HG03039 (cell line): ENCODE measurements at regions not wholly inside any gene's neighbourhood (a gene's known extent, or its start where the extent isn't known, plus 50 kb on each side); places are given as distances from the start of the nearest gene placed in this dataset.
A peak's percentile ranks its signal among the peaks of the same experiment; 100 is the strongest.
"Not testable (repeated sequence)": the region's sequence is repeated elsewhere in the genome, so short reads cannot be mapped to it uniquely, and the experiment has no call there.

Experiments used
- ATAC-seq: cut with Tn5 transposase; IDR thresholded peaks from one replicate; pipeline ENCODE4 v1.9.1; 2021; ENCODE audit warnings: mild to moderate bottlenecking, moderate library complexity; ENCODE audit not compliant: unreplicated experiment

DNA sequence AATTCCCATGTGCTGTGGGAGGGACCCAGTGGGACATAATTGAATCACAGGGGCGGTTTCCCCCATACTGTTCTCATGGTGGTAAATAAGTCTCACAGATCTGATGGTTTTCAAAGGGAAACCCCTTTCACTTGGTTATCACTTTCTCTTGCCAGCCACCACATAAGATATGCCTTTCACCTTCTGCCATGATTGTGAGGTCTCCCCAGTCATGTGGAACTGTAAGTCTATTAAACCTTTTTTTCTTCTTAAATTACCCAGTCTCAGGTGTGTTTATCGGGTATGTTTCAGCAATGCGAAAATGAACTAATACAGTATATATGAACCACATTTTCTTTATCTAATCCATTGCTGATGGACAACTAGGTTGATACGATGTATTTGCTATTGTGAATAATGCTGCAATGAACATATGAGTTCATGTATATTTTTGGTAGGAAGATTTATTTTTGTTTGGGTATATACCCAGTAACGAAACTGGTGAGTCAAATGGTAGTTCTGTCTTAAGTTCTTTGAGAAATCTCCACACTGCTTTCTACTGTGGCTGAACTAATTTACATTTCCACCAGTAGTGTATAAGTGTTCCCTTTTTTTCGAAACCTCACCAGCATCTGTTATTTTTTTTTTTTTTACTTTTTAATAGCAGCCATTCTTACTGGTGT lies 70.0 kb upstream of the HGF start:
- peak; percentile 94 for ATAC-seq

DNA sequence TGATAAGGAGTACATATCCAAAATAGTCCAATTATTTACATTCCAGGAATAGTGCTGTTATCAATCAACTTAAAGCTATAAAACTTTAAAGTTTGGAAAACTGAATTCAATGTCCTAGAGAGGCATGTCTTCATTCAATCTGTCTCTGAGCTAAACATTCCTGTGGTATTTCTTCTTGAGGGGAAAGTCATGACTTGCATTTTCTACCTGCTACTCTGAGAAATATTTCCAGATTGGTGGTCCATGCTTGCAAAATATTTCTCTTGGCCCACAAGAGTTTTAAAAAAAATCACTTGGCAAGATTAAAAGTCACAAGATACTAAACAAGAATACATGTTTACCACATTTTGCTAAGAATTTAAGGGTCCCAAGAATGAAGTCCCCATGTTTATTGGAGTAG lies 63.6 kb upstream of the HGF start:
- ATAC-seq, result no peak

DNA sequence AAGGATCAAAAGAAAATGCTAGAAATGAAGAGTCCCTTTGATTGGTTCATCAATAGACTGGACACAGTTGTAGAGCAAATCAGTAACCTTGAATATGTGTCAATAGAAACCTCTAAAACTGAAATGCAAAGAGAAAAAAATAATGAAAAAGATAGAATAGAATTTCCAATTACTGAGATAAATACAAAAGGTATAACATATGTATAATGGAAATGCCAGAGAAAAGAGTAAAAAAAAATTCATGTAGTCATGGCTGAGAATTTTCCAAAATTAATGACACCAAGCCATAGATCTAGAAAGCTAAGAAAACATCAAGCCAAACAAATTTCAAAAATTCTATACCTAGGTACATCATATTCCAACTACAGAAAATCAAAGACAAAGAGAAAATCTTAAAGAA lies 62.0 kb upstream of the HGF start:
- no peak for ATAC-seq

DNA sequence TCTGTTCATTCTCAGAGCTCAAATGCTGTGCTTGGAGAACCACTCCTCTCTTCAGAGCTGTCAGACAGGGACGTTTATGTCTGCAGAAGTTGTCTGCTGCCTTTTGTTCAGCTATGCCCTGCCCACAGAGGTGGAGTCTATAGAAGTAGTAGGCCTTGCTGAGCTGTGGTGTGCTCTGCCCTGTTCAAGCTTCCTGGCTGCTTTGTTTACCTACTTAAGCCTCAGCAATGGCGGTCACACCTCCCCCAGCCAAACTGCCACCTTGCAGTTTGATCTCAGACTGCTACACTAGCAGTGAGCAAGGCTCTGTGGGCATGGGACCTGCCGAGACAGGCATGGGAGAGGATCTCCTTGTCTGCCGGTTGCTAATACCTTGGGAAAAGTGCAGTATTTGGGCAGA lies 59.7 kb upstream of the HGF start:
- not testable (repeated sequence) for ATAC-seq

DNA sequence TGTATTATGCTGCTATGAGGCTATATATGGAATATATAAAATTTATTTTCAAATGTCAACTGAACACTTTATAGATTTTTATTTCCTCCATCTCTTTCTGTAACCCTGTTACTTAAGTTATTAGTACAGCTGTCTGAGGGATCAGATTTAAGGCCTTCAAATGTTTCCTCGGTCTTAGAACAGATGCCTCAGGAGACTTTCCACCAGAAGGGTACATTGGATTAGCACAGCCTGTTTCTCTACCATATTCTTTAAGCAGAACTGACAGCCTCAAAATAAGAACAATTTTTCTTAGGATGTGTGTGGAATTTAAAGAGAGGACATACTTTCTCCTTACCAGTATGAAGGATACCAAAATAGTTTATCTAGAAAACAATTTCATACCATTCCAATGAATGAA lies 53.0 kb upstream of the HGF start:
- no peak for ATAC-seq

DNA sequence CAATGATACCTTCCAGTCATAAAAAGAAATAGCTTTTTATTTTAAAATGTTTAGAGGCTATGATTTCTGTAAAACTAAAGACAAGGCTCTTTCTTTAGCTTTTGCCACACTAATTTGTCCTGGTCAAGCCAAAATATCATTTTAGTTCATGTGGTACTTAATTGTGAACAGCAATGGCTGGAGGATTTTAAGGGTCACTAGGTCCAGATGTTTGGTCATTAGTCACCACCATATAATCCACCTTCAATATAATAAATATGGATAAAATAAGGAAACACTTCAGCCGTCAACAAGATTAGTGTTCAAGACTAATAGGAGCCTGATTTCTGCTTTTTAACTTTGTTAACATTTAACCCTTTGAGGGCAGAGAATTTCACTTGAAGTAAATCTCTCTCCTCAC lies 50.0 kb upstream of the HGF start:
- ATAC-seq, result no peak
